ENCODE measurements at regions not wholly inside any gene's neighbourhood (a gene's known extent, or its start where the extent isn't known, plus 50 kb on each side); places are given as distances from the start of the nearest gene placed in this dataset.
"Not testable (repeated sequence)": the region's sequence is repeated elsewhere in the genome, so short reads cannot be mapped to it uniquely, and the experiment has no call there.

GRCh38 chr14:106235356-106236159, 709.2 kb downstream of the TMEM121 start:
- in situ Hi-C loops (cut with HindIII; ENCODE audit: low pct_ligation_motif_present, low sequenced_read_pairs) = no loop called here
- no peak for TF ChIP-seq CTCF (IDR thresholded peaks at IDR 0.05; ENCODE audit: low read depth, low read length, missing control alignments)
- Histone ChIP-seq H3K27ac (no peak overlapping the region), H3K36me3 (replicated peaks) (no peaks in the 10 kb centered on the region), H3K27me3 (replicated peaks) (no peaks in the 10 kb centered on the region), H3K4me3 (ENCODE audit: low read depth, low read length) (no peak overlapping the region)
- DNase-seq = no peak

- in situ Hi-C loops (cut with HindIII; ENCODE audit: low pct_ligation_motif_present, low sequenced_read_pairs) = no loop called here
- H3K27ac ChIP-seq = no peak overlapping the region
- no peaks in the 10 kb centered on the region for H3K27me3 ChIP-seq (replicated peaks)
- no peak for TF ChIP-seq CTCF (IDR thresholded peaks at IDR 0.05; ENCODE audit: low read depth, low read length, missing control alignments)
- H3K4me3 ChIP-seq (ENCODE audit: low read depth, low read length) = no peak overlapping the region
- no peaks in the 10 kb centered on the region for H3K36me3 ChIP-seq (replicated peaks)
- DNase-seq = no peak
These were observed 722.2 kb downstream of the TMEM121 start for GRCh38 chr14:106248321-106249192.

- H3K27me3 ChIP-seq (replicated peaks); in situ Hi-C loops (cut with HindIII; ENCODE audit: low pct_ligation_motif_present, low sequenced_read_pairs); H3K27ac ChIP-seq; DNase-seq; H3K36me3 ChIP-seq (replicated peaks); H3K4me3 ChIP-seq (ENCODE audit: low read depth, low read length): not testable (repeated sequence)
These were observed 727.6 kb downstream of the TMEM121 start for GRCh38 chr14:106253995-106254394.

- H3K4me3 ChIP-seq (ENCODE audit: low read depth, low read length); H3K36me3 ChIP-seq (replicated peaks); DNase-seq; H3K27ac ChIP-seq; in situ Hi-C loops (cut with HindIII; ENCODE audit: low pct_ligation_motif_present, low sequenced_read_pairs); H3K27me3 ChIP-seq (replicated peaks): not testable (repeated sequence)
These were observed 731.2 kb downstream of the TMEM121 start for GRCh38 chr14:106257569-106257994.

GRCh38 chr14:106268013-106268727, 741.8 kb downstream of the TMEM121 start:
- peak; percentile 16 for TF ChIP-seq CTCF (IDR thresholded peaks at IDR 0.05; ENCODE audit: low read depth, low read length, missing control alignments)
- in situ Hi-C loops (cut with HindIII; ENCODE audit: low pct_ligation_motif_present, low sequenced_read_pairs) = no loop called here
- DNase-seq = no peak
- H3K27me3 ChIP-seq (replicated peaks) = no peaks in the 10 kb centered on the region
- H3K27ac ChIP-seq = no peak overlapping the region
- H3K36me3 ChIP-seq (replicated peaks) = no peaks in the 10 kb centered on the region
- H3K4me3 ChIP-seq (ENCODE audit: low read depth, low read length) = no peak overlapping the region

- Histone ChIP-seq H3K27me3 (replicated peaks) (no peaks in the 10 kb centered on the region), H3K36me3 (replicated peaks) (no peaks in the 10 kb centered on the region), H3K27ac (no peak overlapping the region), H3K4me3 (ENCODE audit: low read depth, low read length) (no peak overlapping the region)
- no peak for TF ChIP-seq CTCF (IDR thresholded peaks at IDR 0.05; ENCODE audit: low read depth, low read length, missing control alignments)
- in situ Hi-C loops (cut with HindIII; ENCODE audit: low pct_ligation_motif_present, low sequenced_read_pairs) = no loop called here
- DNase-seq = no peak
These were observed 742.6 kb downstream of the TMEM121 start for GRCh38 chr14:106269029-106269428.

Measured in brain microvascular endothelial cell (primary cell).